HG03196 (cell line): ENCODE measurements at regions not wholly inside any gene's neighbourhood (a gene's known extent, or its start where the extent isn't known, plus 50 kb on each side); places are given as distances from the start of the nearest gene placed in this dataset.
"Not testable (repeated sequence)": the region's sequence is repeated elsewhere in the genome, so short reads cannot be mapped to it uniquely, and the experiment has no call there.

Experiments
- ATAC-seq: cut with Tn5 transposase; IDR thresholded peaks from one replicate; pipeline ENCODE4 v1.9.1; 2021; ENCODE audit not compliant: unreplicated experiment

GRCh38 chr16:33583702-33584101 lies 124.3 kb downstream of the TP53TG3F start:
- ATAC-seq = not testable (repeated sequence)

GRCh38 chr16:33588589-33588988 lies 129.2 kb downstream of the TP53TG3F start:
- not testable (repeated sequence) for ATAC-seq

- ATAC-seq = not testable (repeated sequence)
Measured at GRCh38 chr16:33593344-33593743, 133.9 kb downstream of the TP53TG3F start.

GRCh38 chr16:33595074-33595473 lies 135.7 kb downstream of the TP53TG3F start:
- ATAC-seq = not testable (repeated sequence)

- ATAC-seq = peak; percentile 57
Measured at GRCh38 chr16:33601029-33601428, 141.6 kb downstream of the TP53TG3F start.

- ATAC-seq = not testable (repeated sequence)
Measured at GRCh38 chr16:33623535-33624077, 164.2 kb downstream of the TP53TG3F start.

GRCh38 chr16:33628895-33629294 lies 169.5 kb downstream of the TP53TG3F start:
- ATAC-seq = not testable (repeated sequence)

GRCh38 chr16:33631713-33632112 lies 172.3 kb downstream of the TP53TG3F start:
- not testable (repeated sequence) for ATAC-seq

GRCh38 chr16:33634057-33634456 lies 174.6 kb downstream of the TP53TG3F start:
- ATAC-seq = not testable (repeated sequence)

- ATAC-seq = not testable (repeated sequence)
Measured at GRCh38 chr16:33636760-33637159, 177.3 kb downstream of the TP53TG3F start.

GRCh38 chr16:33643270-33643669 lies 183.9 kb downstream of the TP53TG3F start:
- peak; percentile 71 for ATAC-seq

- ATAC-seq = peak; percentile 38
Measured at GRCh38 chr16:33643698-33644381, 184.4 kb downstream of the TP53TG3F start.

GRCh38 chr16:33646386-33646785 lies 187.0 kb downstream of the TP53TG3F start:
- ATAC-seq = not testable (repeated sequence)

- not testable (repeated sequence) for ATAC-seq
Measured at GRCh38 chr16:33655756-33656155, 196.3 kb downstream of the TP53TG3F start.

- not testable (repeated sequence) for ATAC-seq
Measured at GRCh38 chr16:33656394-33656793, 197.0 kb downstream of the TP53TG3F start.

GRCh38 chr16:33657717-33658116 lies 198.3 kb downstream of the TP53TG3F start:
- ATAC-seq = not testable (repeated sequence)

- not testable (repeated sequence) for ATAC-seq
Measured at GRCh38 chr16:33680791-33681190, 221.4 kb downstream of the TP53TG3F start.

GRCh38 chr16:33700320-33700719 lies 240.9 kb downstream of the TP53TG3F start:
- not testable (repeated sequence) for ATAC-seq

- ATAC-seq = not testable (repeated sequence)
Measured at GRCh38 chr16:33706845-33707590, 247.6 kb downstream of the TP53TG3F start.

- not testable (repeated sequence) for ATAC-seq
Measured at GRCh38 chr16:33707591-33707934, 248.2 kb downstream of the TP53TG3F start.

- ATAC-seq = not testable (repeated sequence)
Measured at GRCh38 chr16:33709856-33710695, 250.7 kb downstream of the TP53TG3F start.
